ENCODE measurements at regions not wholly inside any gene's neighbourhood (a gene's known extent, or its start where the extent isn't known, plus 50 kb on each side); places are given as distances from the start of the nearest gene placed in this dataset.

DNA sequence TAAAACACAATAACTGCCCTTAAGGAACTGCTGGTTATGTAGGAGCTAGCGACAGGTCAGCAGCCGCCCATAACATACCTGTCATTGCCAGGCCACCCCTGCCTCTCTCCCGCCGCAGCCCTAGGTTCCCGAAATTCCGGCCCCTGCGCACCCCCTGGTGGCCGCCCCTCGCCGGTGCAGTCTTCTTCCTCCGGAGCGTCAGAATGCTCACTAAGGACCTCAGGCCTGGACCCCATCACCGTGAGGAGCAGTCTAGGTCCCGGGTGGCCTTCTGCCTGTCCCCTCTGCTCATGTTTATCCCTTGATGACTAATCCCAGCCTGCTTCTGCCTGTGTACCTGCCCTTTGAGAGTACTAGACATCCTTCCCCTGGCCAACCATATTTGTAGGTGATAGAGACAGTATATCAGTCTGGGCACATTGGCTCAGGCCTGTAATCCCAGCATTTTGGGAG, 115.7 kb upstream of the SLC1A4 start:
- no peak for TF ChIP-seq POLR2A (IDR thresholded peaks at IDR 0.05)
- TF ChIP-seq, protein P1, sequence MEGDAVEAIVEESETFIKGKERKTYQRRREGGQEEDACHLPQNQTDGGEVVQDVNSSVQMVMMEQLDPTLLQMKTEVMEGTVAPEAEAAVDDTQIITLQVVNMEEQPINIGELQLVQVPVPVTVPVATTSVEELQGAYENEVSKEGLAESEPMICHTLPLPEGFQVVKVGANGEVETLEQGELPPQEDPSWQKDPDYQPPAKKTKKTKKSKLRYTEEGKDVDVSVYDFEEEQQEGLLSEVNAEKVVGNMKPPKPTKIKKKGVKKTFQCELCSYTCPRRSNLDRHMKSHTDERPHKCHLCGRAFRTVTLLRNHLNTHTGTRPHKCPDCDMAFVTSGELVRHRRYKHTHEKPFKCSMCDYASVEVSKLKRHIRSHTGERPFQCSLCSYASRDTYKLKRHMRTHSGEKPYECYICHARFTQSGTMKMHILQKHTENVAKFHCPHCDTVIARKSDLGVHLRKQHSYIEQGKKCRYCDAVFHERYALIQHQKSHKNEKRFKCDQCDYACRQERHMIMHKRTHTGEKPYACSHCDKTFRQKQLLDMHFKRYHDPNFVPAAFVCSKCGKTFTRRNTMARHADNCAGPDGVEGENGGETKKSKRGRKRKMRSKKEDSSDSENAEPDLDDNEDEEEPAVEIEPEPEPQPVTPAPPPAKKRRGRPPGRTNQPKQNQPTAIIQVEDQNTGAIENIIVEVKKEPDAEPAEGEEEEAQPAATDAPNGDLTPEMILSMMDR (IDR thresholded peaks at IDR 0.05) = peak; percentile 94 to 98 (median 95)
